Stimulated activated memory B cell treated with anti-CD40 and anti-IgM and Interleukin-4, amounts not matched to agents 10 μg/mL and 1 μg/mL and 100 μg/mL, for 72 hours (primary cell): ENCODE measurements at regions not wholly inside any gene's neighbourhood (a gene's known extent, or its start where the extent isn't known, plus 50 kb on each side); places are given as distances from the start of the nearest gene placed in this dataset.
A peak's percentile ranks its signal among the peaks of the same experiment; 100 is the strongest.
"Not testable (repeated sequence)": the region's sequence is repeated elsewhere in the genome, so short reads cannot be mapped to it uniquely, and the experiment has no call there.

Source experiments
- ATAC-seq: fragments of 150-1000 bp; cut with Tn5 transposase; 2 replicates; pipeline ENCODE4 v1.10.0; 2021
- H3K27ac Mint-ChIP-seq: one replicate; pipeline ENCODE4 v1.8.0; 2022; ENCODE audit warnings: mild to moderate bottlenecking, mixed read lengths
- H3K27me3 Mint-ChIP-seq: one replicate; pipeline ENCODE4 v1.8.0; 2022; ENCODE audit warnings: mixed read lengths
- H3K36me3 Mint-ChIP-seq: one replicate; pipeline ENCODE4 v1.8.0; 2022; ENCODE audit warnings: mixed read lengths
- H3K4me1 Mint-ChIP-seq: one replicate; pipeline ENCODE4 v1.8.0; 2022; ENCODE audit warnings: mixed read lengths
- H3K4me3 Mint-ChIP-seq: one replicate; pipeline ENCODE4 v1.8.0; 2022; ENCODE audit warnings: mild to moderate bottlenecking, moderate library complexity, mixed read lengths
- H3K9me3 Mint-ChIP-seq: one replicate; pipeline ENCODE4 v1.8.0; 2022; ENCODE audit warnings: mixed read lengths

- H3K4me3 Mint-ChIP-seq: no peak overlapping the region
- ATAC-seq: no peak
- H3K27ac Mint-ChIP-seq: no peak overlapping the region
- no peaks in the 10 kb centered on the region for H3K4me1 Mint-ChIP-seq
- H3K36me3 Mint-ChIP-seq: no peaks in the 10 kb centered on the region
- peaks cover 28% of the 10 kb centered on the region for H3K27me3 Mint-ChIP-seq
- H3K9me3 Mint-ChIP-seq: peaks cover 4% of the 10 kb centered on the region
These were observed 304.2 kb downstream of the RPS24 start for GRCh38 chr10:78337646-78338391.

GRCh38 chr10:78338717-78339116 is 305.1 kb downstream of the RPS24 start:
- Mint-ChIP-seq H3K27ac (no peak overlapping the region), H3K4me3 (no peak overlapping the region), H3K4me1 (no peaks in the 10 kb centered on the region), H3K27me3 (peaks cover 19% of the 10 kb centered on the region), H3K36me3 (no peaks in the 10 kb centered on the region), H3K9me3 (no peaks in the 10 kb centered on the region)
- no peak for ATAC-seq

- Mint-ChIP-seq H3K4me3 (no peak overlapping the region), H3K27ac (no peak overlapping the region), H3K9me3 (no peaks in the 10 kb centered on the region), H3K27me3 (peaks cover 16% of the 10 kb centered on the region), H3K36me3 (no peaks in the 10 kb centered on the region), H3K4me1 (no peaks in the 10 kb centered on the region)
- ATAC-seq: no peak
These were observed 305.6 kb downstream of the RPS24 start for GRCh38 chr10:78339251-78339650.

DNA sequence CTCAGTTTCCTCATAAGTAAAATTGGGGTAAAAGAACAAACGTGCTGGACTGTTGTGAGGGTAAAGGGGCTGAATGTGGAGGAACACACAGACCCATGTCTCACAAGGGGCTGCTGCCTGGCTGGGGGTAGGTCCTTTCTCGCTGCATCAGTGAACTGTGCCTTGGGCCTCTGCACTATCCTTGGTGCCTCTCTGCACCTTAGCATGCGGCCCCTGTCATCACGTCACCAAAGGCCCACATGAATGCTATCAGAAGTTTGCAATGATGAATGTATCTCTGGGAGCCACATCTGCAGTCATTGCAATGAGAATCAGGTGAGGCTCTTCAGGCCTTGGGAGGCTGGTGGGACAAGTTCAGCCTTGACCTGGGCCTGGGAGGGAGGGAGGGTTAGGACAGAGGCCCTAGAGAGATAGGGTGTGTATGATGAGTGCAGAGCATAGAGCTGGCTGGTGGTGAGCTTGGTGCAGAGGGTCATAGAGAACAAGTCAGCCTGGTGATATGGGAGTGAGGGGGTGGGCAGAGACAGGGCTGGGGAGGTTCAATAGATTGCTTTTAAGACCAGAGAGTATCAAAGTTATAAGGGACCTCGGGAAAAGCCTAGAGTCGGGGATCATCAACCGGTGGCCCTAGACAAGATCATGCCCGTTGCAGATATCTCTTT is 308.4 kb downstream of the RPS24 start:
- ATAC-seq: peak; percentile 44
- Mint-ChIP-seq H3K4me1 (no peaks in the 10 kb centered on the region), H3K9me3 (no peaks in the 10 kb centered on the region), H3K4me3 (no peak overlapping the region), H3K27me3 (peaks cover 19% of the 10 kb centered on the region), H3K36me3 (no peaks in the 10 kb centered on the region), H3K27ac (no peak overlapping the region)

DNA sequence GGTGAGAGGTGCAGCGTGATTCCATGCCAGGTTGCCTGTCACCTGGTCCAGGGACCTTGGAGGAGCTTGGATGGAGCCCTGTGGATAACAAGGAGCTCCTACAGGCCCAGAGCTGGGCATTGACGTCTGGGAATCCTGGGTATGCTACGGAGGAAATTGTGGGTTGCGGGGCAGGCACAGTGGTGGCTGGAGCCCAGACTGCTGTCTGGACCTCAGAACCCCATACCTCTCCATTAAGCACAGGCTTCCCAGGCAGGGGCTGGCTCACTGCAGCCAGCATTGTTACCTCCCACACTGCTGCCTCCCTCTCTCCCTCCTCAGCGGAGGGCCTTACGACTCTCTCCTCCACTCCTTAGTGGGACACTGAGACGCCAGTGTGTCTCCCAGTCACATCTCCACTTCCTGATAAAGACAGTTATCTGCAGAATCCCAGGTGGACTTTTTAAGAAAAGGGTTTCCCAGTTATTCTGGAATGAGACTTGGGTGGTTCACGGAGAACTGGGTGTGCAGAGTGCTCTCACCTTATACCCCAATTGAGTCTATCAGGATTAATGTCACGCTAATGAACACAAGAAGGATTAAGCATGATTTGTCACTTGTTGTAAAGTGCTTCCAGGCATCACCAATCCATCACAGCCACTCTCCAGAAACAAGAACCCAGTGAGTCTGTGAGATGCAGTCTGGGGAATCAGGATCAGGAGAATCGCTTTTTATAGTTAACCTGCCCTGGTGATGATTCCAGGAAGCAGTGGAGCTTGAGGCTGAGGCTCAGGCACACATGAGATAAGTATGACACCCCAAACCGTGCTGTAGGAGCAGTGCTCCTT is 309.4 kb downstream of the RPS24 start:
- ATAC-seq: no peak
- Mint-ChIP-seq H3K36me3 (no peaks in the 10 kb centered on the region), H3K4me3 (no peak overlapping the region), H3K4me1 (no peaks in the 10 kb centered on the region), H3K9me3 (no peaks in the 10 kb centered on the region), H3K27ac (no peak overlapping the region), H3K27me3 (peaks cover 26% of the 10 kb centered on the region)

- H3K36me3 Mint-ChIP-seq, H3K9me3 Mint-ChIP-seq, ATAC-seq, H3K27ac Mint-ChIP-seq, H3K4me3 Mint-ChIP-seq, H3K4me1 Mint-ChIP-seq: not testable (repeated sequence)
- H3K27me3 Mint-ChIP-seq: peaks cover 15% of the 10 kb centered on the region
These were observed 310.6 kb downstream of the RPS24 start for GRCh38 chr10:78344257-78344656.

- not testable (repeated sequence) for H3K9me3 Mint-ChIP-seq, H3K4me1 Mint-ChIP-seq, H3K27ac Mint-ChIP-seq, H3K4me3 Mint-ChIP-seq, H3K36me3 Mint-ChIP-seq, ATAC-seq
- peaks cover 12% of the 10 kb centered on the region for H3K27me3 Mint-ChIP-seq
These were observed 311.9 kb downstream of the RPS24 start for GRCh38 chr10:78345515-78345914.

- Mint-ChIP-seq H3K36me3 (no peaks in the 10 kb centered on the region), H3K27me3 (peaks cover 12% of the 10 kb centered on the region), H3K4me3 (no peak overlapping the region), H3K9me3 (no peaks in the 10 kb centered on the region), H3K4me1 (no peaks in the 10 kb centered on the region), H3K27ac (no peak overlapping the region)
- no peak for ATAC-seq
These were observed 313.1 kb downstream of the RPS24 start for GRCh38 chr10:78346721-78347120.

- Mint-ChIP-seq H3K27me3 (peaks cover 12% of the 10 kb centered on the region), H3K4me1 (no peaks in the 10 kb centered on the region), H3K9me3 (no peaks in the 10 kb centered on the region), H3K36me3 (no peaks in the 10 kb centered on the region), H3K4me3 (no peak overlapping the region), H3K27ac (no peak overlapping the region)
- ATAC-seq: no peak
These were observed 314.9 kb downstream of the RPS24 start for GRCh38 chr10:78348411-78349164.

GRCh38 chr10:78349165-78349516 is 315.5 kb downstream of the RPS24 start:
- Mint-ChIP-seq H3K4me3 (no peak overlapping the region), H3K4me1 (no peaks in the 10 kb centered on the region), H3K27me3 (peaks cover 12% of the 10 kb centered on the region), H3K36me3 (no peaks in the 10 kb centered on the region), H3K27ac (no peak overlapping the region), H3K9me3 (no peaks in the 10 kb centered on the region)
- ATAC-seq: no peak

GRCh38 chr10:78349911-78350663 is 316.4 kb downstream of the RPS24 start:
- peaks cover 12% of the 10 kb centered on the region for H3K27me3 Mint-ChIP-seq
- no peak for ATAC-seq
- H3K36me3 Mint-ChIP-seq: no peaks in the 10 kb centered on the region
- H3K4me3 Mint-ChIP-seq: no peak overlapping the region
- H3K4me1 Mint-ChIP-seq: no peaks in the 10 kb centered on the region
- H3K9me3 Mint-ChIP-seq: no peaks in the 10 kb centered on the region
- H3K27ac Mint-ChIP-seq: no peak overlapping the region

DNA sequence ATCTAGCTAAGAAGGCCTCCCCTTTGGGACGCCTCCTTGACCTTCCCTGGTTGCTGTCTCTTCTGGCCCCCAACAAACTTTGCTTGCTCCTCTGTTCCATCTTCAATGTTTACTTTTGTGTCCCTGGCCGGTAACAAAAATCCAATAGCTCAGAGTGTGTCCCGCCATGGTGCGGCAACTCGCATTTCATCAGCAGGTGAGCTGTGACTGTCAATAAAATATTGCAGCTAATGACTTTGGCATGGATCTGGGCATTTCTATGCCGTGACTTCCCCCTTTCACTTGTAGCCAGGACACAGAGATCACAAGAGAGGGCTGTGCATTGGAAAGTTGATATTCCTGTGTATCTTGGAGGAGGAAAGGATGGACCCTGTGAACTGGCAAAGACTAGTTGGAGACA is 317.6 kb downstream of the RPS24 start:
- Mint-ChIP-seq H3K4me3 (no peak overlapping the region), H3K27ac (no peak overlapping the region), H3K9me3 (no peaks in the 10 kb centered on the region), H3K27me3 (peaks cover 12% of the 10 kb centered on the region), H3K36me3 (no peaks in the 10 kb centered on the region), H3K4me1 (no peaks in the 10 kb centered on the region)
- no peak for ATAC-seq

DNA sequence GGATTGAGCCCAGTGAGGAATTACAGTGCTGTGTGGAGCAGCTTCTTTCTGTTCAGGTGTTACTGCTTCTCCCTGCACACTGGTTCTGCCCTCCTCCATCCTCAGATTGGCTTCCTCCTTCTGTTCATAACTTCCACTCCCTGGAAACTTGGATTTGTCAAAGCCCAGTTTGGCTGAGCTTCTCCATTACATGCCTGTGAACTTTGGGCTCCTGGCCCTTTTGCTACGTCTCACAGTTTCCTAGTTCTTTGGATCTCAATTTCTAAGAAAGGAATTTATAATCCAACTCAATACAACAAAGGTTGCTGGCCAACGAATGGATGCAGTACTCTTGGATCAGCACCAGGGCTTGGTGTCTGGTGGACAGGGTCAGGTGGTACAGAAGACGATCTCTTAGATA is 318.1 kb downstream of the RPS24 start:
- ATAC-seq: no peak
- peaks cover 12% of the 10 kb centered on the region for H3K27me3 Mint-ChIP-seq
- no peaks in the 10 kb centered on the region for H3K9me3 Mint-ChIP-seq
- no peaks in the 10 kb centered on the region for H3K4me1 Mint-ChIP-seq
- no peaks in the 10 kb centered on the region for H3K36me3 Mint-ChIP-seq
- no peak overlapping the region for H3K27ac Mint-ChIP-seq
- H3K4me3 Mint-ChIP-seq: no peak overlapping the region

DNA sequence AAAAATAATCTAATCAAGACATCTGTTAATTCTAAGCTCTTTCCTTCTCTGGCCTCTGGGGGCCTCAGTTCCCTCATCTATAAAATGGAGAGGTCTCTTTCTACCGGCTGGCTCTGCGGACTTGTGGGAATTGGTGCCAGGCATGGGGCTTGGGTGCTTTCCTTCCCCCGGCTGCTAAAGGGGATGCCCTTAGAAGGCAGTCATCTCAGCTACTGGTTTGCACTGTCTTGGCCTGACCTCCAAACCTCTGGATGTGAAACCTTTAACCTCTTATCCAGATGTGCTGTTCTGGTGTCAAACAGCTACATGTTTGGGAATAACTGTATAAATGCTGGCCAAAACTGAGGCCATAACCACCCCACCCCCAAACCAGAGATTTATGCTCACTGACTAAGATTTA is 320.0 kb downstream of the RPS24 start:
- Mint-ChIP-seq H3K27me3 (peaks cover 7% of the 10 kb centered on the region), H3K27ac (no peak overlapping the region), H3K4me3 (no peak overlapping the region), H3K36me3 (no peaks in the 10 kb centered on the region), H3K9me3 (no peaks in the 10 kb centered on the region), H3K4me1 (no peaks in the 10 kb centered on the region)
- no peak for ATAC-seq
